ENCODE measurements at regions not wholly inside any gene's neighbourhood (a gene's known extent, or its start where the extent isn't known, plus 50 kb on each side); places are given as distances from the start of the nearest gene placed in this dataset.
A peak's percentile ranks its signal among the peaks of the same experiment; 100 is the strongest.

GRCh38 chr21:27077501-27077900 is 110.6 kb upstream of the ADAMTS5 start:
- no peak for TF ChIP-seq EZH2phosphoT487 (IDR thresholded peaks at IDR 0.05; ENCODE audit: unreplicated experiment)
- TF ChIP-seq ZNF462 (CRISPR knock-in tag; IDR thresholded peaks at IDR 0.05): no peak
- no peak for TF ChIP-seq ZNF114 (CRISPR knock-in tag; IDR thresholded peaks at IDR 0.05)
- TF ChIP-seq ZNF331 (CRISPR knock-in tag; IDR thresholded peaks at IDR 0.05; ENCODE audit: low read depth): no peak
- no peak for TF ChIP-seq EZH2 (IDR thresholded peaks at IDR 0.05; ENCODE audit: low read depth, unreplicated experiment)
- no peak for TF ChIP-seq JUNB (IDR thresholded peaks at IDR 0.05; ENCODE audit: unreplicated experiment)
- TF ChIP-seq NANOG (IDR thresholded peaks at IDR 0.05; ENCODE audit: borderline replicate concordance): no peak
- no peak for TF ChIP-seq CREB1 (CRISPR knock-in tag; IDR thresholded peaks at IDR 0.05; ENCODE audit: low read depth)
- TF ChIP-seq REST (IDR thresholded peaks at IDR 0.05; ENCODE audit: unreplicated experiment): no peak
- TF ChIP-seq CTCF (conservative IDR thresholded peaks at IDR 0.05; ENCODE audit: low read depth in 2 of 2): no peak
- no peak for TF ChIP-seq ETS1 (IDR thresholded peaks at IDR 0.05)
- no peak for TF ChIP-seq STAT1 (IDR thresholded peaks at IDR 0.05; ENCODE audit: unreplicated experiment)
- no peak for TF ChIP-seq POLR2AphosphoS5 (IDR thresholded peaks at IDR 0.05; ENCODE audit: low read depth)
- H3K9me2 ChIP-seq (ENCODE audit: insufficient read depth): no peaks in the 10 kb centered on the region
- H3K4me1 ChIP-seq (ENCODE audit: insufficient read depth): no peaks in the 10 kb centered on the region
- H3K4me3 ChIP-seq: no peak overlapping the region
- H3K36me3 Mint-ChIP-seq (ENCODE audit: low read depth): no peaks in the 10 kb centered on the region
- no peaks in the 10 kb centered on the region for H3K27me3 Mint-ChIP-seq (ENCODE audit: insufficient read depth, low read depth, poor library complexity)
- ATAC-seq (no peak), DNase-seq (ENCODE audit: low spot score) (no peak)
- H3K27ac Mint-ChIP-seq: no peak overlapping the region
- H3K79me2 ChIP-seq (replicated peaks; ENCODE audit: insufficient read depth): no peaks in the 10 kb centered on the region
- no peak overlapping the region for H3K4me2 ChIP-seq
- H3K4me3 Mint-ChIP-seq: no peak overlapping the region
- no peaks in the 10 kb centered on the region for H3K9me3 Mint-ChIP-seq
- H4K20me1 ChIP-seq (replicated peaks; ENCODE audit: insufficient read depth): no peaks in the 10 kb centered on the region
- H2AFZ ChIP-seq: peak overlapping the region; percentile 52; the same call in 1 of the 2 replicates
- H3F3A ChIP-seq (replicated peaks; ENCODE audit: low read depth): no peaks in the 10 kb centered on the region
- no peaks in the 10 kb centered on the region for H3K36me3 ChIP-seq (ENCODE audit: insufficient read depth)
- H3K27me3 ChIP-seq (ENCODE audit: insufficient read depth): no peaks in the 10 kb centered on the region
- H3K27ac ChIP-seq (ENCODE audit: low read depth): no peak overlapping the region
- H3K4me1 Mint-ChIP-seq: peaks cover 2% of the 10 kb centered on the region; the same call in 1 of the 3 replicates

Measured in GM23338 (cell line).